ENCODE measurements at regions not wholly inside any gene's neighbourhood (a gene's known extent, or its start where the extent isn't known, plus 50 kb on each side); places are given as distances from the start of the nearest gene placed in this dataset.
A peak's percentile ranks its signal among the peaks of the same experiment; 100 is the strongest.
"Not testable (repeated sequence)": the region's sequence is repeated elsewhere in the genome, so short reads cannot be mapped to it uniquely, and the experiment has no call there.

DNA sequence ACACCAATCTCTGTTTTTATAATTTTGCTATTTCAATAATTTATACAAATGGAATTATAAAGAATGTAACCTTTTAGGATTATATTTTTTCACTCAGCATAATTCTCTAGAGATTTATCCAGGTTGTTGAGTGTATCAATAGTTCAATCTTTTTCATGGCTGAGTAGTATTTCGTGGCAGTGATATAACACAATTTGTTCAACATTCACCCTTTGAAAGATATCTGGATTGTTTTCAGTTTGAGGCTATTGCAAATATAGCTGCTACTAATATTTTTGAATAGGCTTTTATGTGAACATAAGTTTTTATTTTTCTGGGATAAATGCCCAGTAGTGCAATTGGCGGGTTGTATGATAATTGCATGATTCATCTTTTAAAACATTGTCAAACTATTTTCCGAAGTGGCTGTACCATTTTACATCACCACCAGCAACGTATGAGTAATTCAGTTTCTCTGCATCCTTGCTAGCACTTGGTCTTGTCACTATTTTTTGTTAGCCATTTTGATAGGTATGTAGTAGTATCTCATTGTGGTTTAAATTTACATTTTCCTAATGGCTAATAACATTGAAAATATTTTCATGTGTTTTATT lies 55.6 kb upstream of the ABCD3 start:
- no peak for DNase-seq

DNA sequence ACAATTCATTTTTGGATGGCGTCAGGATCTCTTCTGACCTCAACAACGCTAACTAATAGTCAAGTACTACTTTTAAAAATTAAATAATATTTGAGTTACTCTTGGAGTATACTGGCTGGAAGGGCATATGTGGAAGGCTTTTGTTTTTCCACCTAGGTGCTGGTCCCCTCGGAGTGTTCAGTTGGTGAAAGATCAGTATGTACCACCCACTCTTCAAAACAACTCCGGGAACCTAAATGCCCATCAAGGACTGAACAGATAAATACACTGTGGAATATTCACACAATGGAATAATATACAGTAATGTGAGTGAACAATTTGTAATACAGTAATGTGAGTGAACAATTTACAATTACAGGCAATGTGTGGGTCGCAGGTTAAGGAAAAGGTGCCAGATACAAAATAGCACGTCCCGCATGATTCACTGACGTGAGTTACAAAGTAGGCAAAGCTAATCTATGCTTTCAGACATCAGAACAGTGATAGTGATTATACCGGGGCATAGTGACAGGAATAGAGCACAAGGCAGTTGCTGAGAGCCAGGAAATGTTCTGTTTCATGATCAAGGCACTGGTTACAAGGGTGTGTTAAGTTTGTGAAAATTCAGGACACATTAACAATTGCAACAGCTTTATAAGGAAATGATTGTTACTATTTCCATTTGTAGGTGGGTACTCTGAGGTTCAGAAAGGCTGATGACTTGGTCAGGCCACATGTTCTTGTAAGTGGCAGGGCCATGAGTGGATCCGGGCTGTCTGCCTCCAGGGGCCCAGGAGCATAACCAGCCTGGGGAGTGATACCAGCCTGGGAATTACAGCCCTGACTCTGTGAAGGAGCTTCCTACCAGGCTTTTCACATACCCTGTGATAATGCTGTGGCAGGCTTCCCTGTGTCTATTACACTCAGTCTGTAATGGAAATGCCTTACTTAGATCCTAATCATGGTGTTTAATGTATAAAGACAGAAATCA lies 59.3 kb upstream of the ABCD3 start:
- no peak for DNase-seq

DNA sequence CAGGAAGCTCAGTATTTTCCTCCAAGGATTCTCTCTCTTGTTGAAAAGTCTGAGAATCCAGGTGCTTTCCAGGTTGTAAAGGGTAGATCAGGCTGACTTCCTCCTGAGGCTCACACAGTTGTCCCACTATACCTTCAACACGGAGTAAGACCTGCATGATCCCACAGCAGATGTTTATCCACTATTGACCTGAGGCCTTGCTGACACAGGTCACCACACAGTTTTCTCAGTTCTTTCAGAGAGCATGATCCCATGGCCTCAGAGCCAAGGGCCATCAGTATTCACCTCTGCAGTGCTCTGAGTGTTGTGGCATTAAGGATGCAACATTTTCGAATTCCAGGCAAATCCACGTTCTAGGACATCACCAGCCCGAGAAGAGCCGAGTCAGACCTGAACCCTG lies 60.5 kb upstream of the ABCD3 start:
- DNase-seq = no peak

DNA sequence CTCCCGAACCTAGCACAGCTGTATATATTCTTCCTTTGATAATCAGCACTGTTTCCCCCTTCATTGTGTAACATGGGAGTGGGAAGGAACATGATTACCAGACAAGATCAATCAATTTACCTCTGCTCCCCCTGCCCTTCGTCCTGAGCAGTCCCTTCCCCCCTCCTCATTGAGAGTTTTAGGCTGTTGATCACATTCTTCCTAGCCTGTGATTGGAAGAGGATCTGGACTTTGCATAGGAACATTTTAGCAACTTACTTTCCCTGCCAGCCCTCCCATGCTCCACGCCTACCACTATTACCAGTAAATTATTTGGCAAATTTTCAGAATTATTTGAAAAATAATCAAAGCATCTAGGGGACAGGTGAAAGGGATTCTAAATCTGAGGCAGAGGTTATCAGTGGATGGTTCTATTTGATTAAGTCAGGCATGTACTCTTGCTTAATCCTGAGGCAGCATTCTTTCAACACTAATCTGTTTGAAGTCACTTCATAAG lies 62.7 kb upstream of the ABCD3 start:
- DNase-seq = no peak

DNA sequence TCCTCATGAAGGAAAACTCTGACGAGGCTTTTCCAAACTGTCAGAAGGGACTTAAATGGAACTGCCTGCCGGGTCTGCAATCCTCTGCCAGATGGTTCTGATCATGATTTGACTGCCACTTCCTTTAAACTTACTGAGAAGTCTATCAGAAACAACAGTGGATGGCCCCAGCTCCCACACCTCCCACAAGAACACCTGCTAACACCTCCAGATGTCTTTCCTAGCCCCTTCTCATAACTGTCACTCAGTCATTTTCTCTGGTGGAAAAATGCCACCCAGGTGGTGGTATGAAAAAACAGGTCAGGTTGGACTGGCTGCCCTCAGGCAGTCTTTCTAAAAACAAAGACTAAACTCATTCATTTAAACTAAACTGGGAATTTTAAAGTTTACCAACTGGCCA lies 66.7 kb upstream of the ABCD3 start:
- no peak for DNase-seq

DNA sequence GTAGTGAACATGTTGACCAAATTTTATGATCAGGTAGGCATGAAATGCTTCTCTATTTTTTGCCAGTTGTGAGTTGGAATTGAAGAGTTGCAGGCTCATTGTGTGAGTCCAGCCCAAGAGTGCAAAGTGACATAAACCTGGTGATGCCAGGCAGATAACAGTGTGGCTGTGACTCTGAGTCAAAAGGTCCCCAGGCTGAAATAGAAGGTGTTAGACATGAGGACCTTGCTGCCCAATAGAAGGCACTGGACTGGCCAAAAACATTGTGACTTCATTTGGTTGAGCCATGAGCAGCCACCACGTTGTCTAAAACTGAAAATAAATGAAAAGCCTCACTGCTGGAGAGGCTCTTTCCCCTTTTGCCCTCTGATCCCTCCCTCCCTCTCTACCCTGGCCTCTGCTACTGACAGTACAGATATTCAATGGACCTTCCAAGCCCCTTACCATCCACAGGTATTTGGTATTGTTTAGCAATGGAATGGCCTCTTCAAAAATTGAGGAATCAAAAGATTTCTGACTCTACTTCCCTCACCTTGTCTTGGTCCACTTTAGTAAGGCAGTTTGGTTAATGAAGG lies 67.8 kb upstream of the ABCD3 start:
- no peak for DNase-seq

DNA sequence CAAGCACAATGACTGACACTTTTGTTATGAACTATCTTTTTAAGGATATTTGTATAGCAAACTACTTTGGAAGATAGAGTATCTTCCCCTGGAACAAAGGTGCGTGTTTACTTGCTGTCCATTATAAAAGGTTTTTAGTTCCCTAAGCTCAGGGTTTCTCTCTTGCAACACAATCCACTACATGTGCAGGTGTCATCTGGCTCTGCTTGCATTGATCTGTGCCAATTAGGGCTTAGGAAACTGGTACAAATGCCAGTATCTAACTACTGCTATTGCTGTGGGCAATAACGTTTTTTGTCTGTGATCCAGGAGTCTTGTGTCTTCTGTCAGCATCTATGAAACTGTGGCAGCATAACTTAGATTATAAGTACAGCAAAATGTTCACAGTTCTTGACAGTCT lies 68.3 kb upstream of the ABCD3 start:
- DNase-seq = no peak

DNA sequence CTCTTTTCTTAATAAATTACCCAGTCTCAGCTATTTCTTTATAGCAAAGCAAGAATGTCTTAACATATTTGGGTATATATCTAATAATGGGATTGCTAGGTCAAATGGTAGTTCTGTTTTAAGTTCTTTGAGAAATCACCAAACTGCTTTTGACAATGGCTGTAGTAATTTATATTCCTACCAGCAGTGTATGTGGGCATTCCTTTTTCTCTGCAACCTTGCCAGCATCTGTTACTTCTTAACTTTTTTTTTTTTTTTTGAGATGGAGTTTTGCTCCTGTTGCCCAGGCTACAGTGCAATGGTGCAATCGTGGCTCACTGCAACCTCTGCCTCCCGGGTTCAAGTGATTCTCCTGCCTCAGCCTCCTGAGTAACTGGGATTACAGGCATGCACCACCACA lies 69.8 kb upstream of the ABCD3 start:
- not testable (repeated sequence) for DNase-seq

DNA sequence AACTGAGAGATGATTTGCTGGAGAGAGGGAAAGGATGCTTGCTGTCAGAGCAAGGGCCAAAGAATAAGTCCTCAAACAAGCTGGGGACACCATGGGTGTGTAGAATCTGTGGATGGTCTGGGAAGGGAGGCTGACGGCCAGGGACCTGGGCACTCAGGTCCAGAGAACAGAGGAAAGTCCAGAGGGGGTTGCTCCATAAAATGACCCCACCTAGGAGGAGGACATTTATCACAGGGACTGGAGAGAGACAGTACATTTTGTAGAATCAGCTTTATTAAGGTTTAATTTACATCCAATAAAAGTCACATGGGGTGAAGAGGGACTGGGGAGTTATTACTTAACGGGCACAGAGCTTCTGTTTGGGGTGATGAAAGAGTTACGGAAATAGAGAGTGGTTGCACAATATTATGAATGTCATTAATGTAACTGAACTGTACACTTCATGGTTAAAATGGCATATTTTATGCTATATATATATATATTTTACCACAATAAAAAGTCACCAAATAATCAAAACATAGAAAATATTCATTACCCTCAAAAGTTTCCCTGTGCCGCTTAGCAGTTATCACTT lies 73.0 kb upstream of the ABCD3 start:
- DNase-seq = no peak

DNA sequence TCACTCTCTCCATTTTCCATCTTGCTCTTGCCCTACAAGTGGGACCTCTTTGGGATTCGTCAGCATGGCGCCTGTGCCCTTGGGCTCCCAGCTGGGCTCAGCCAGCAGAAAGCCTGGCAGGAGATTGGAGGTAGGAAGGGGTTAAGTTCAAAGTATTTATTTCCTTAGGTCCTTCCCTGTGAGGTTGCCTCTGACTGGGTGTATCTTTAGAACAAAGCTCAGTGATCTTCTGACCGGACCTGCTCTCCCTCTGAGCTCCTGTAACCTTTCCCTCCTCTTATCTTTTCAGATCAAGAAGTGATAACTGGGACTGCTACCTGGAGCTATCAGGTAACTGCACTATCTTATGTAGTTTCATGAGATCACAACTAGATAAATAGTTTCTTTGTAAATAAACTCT lies 75.8 kb upstream of the ABCD3 start:
- DNase-seq = no peak

DNA sequence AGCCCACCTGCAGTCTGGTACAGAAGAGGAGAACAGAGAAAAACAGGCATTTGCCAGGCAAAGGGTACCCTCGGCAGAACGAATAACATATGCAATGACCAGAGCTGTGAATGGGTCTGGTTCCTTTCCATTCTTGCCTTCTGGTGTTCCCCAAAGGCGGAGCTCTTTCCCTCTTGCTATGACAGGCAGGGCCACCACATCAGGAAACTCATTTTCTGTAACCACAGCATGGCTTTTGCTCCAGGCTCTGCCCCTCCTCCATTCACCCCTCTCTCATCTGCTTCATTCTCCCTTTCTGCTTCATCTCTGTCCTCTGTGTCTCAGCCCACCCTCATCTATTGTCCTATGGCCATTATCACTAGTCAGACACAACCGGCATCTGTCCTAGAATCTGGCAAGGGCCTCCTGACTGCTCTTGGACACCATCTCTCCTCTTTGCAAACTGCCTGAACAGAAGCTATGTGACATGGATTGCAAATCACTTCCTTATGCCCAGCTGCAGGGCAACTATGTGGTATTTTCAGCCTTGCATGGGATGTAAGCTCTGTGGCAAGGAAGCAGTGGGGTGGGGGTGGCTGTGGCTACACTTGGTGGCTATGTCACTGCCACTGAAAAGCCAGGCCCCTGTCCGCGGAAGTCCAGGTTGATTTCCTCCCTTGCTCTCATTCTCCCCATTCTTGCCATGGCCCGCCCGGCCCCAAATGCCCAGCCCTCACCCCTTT lies 78.8 kb upstream of the ABCD3 start:
- no peak for DNase-seq

DNA sequence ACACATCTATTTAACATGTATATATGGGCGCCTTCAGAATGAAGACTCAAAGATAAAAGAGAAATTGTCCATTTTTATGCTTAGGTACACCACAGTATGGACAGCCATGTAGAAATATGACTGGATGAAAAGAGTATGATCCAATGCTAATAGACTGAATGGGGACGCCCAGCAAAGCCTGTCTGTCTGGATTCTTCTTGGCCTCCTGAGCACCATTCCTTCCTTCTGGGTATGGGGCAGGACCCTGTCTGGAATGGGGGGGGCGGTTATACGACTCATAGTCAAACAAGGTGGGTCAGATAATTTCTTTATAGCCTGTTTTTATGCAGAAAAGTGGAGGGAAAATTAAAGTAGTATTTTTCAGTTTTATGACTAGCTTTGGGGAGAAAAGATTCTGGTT lies 81.2 kb upstream of the ABCD3 start:
- DNase-seq = no peak

DNA sequence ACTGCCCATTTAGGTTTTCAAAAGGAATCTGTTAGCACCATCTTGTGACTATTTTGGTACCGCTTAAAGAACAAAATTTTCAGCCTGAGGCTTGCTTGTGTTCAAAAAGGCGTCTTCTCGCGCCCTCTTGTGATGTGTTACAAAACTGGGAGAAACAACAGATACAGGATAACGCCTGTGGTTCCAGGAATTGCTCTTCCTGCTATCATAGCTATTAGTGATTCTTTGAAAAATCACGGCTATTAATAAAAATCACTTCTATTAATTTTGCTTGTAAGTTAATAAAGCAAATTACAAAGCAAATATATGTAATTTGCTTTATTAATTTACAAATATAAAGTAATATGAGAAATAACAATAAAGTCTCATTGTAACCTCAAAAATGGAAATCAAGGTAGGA lies 82.2 kb upstream of the ABCD3 start:
- peak; percentile 87 for DNase-seq

DNA sequence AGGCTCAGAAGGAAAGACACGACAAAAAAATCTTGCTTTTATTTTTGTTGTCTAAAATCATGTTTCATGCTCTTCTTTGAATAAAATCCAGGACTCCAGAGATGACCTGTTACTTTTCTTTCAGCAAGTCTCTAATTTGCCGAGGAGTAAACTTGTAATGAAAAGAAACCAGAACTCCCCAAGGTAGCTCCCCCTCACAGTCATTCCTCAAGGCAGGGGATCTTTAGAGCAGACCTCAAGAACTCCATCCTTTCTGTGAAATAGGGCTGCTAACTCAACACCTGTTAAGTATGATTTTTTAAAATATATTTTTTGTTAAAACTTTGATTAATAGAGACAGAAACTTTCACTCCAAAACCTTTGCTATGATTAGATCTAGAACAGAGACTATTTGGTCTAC lies 82.7 kb upstream of the ABCD3 start:
- no peak for DNase-seq

DNA sequence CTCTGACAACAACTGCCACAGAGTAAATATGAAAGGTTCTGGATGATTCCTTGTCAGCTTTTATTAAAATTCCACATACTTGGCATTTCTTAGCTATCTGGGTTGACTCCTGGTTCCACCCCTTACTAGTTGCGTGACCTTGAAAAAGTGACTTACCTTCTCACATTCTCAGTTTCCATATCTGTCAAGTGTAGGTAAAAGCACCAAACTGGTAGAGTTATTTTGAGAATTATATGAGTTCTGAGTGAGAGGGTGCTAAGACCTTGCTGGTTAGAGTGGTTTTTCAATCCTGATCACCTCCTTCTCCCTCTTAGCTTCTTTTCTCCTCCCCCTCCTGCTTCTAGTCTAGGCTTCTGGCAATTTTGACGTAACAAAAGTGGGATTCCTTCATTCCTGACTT lies 83.4 kb upstream of the ABCD3 start:
- no peak for DNase-seq

DNA sequence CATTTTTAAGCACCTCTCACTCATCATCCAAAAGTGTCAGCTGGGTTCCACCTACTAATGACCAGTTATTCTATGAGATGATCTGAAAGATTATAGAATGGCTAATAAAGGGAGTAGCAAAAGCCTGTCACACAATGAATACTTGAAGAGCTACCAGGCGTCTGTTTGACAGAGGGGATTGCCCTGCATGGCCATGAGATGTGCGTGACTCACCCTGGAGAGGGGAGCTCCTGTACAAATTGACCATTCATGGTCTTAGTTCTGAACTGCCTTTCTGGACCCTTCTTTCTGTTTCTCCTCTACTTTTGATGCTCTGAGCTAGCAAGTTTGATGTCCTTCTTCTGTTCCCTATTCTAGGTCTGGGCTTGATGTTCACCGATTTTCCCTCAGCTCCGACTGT lies 85.2 kb upstream of the ABCD3 start:
- DNase-seq = no peak

DNA sequence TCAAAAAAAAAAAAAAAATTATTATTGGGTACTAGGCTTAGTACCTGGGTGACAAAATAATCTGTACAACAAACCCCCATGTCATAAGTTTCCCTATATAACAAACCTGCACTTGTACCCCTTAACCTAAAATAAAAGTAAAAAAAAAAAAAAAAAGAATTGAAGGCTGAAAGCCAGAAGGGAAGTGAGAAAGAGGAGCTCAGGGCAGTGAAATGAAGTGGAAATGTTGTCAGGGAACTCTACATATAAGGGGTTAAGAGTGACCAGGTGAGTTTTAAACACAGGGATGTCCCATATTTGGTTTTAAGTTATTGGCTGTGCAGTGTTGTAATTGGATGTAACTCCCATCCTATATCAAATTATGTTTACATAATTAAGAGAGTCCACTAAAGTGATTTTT lies 85.7 kb upstream of the ABCD3 start:
- DNase-seq = no peak

DNA sequence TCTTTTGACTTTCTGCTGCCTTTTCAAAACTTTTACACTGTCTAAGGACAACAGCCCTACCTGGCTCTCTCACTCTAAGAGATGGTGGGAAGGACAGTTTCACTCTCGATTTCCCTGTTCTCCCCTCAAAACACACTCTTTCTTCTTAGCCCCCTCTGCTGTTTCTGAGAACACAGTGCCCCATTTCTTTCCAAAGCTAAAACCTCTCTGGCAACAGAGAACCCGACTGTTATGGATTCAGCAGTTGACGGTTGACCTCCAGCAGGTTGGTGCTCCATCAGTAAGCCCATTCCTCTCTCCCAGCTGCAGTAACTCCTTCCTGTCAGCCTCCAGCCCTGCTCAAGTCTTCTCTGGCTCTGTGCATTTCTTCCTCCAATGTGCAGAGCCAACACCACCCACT lies 88.2 kb upstream of the ABCD3 start:
- DNase-seq = no peak

DNA sequence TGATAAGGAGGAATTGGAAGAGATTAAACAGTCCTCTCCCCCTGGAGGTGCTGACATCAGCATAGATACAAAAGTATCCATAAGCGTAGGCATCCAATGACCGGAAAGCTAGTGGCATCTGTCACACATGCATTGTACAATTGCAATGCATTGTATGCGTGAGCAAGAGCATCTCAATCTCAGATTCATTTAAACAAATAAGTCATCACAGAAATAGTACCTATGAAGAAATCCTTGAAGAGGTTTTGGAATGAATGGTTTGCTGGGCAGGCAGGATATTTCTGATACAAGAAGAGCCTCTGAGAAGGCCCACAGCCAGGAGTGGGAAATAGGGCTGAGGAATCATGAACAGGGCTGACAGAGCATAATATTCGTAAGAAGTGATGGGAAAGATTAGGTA lies 88.9 kb upstream of the ABCD3 start:
- DNase-seq = no peak

DNA sequence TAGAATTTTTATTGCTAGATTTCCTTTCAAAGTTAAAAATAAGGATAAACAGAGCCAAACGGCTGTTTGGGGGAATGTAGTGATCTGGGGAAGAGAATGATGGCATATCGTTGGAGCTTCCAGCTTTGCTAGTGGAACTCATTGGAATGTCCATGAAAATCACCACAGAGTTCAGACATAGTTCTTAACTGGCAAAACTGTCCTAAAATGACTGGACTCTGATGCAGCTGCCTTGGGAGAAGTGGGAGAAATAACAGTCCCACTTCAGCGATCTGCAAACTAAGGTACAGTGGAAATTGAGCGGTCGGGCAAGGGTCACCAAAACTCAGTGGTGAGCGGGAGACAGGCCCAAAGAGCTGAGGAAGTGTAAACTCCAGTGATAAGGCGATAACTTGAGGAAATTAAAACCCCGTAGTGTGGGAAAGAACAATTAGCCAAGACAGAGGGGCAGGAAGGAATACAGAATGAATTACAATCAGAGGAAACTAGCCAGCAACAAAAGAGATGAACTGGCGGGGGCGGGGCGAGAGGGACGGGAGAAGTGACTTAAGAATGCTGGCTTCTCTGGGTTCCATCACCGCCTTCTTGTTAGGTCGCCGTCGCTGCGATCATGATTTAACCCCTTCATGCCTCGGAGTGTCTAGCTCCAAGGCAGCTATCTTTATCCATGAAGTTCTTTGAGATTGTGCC lies 89.8 kb upstream of the ARHGAP29 start:
- DNase-seq = no peak

DNA sequence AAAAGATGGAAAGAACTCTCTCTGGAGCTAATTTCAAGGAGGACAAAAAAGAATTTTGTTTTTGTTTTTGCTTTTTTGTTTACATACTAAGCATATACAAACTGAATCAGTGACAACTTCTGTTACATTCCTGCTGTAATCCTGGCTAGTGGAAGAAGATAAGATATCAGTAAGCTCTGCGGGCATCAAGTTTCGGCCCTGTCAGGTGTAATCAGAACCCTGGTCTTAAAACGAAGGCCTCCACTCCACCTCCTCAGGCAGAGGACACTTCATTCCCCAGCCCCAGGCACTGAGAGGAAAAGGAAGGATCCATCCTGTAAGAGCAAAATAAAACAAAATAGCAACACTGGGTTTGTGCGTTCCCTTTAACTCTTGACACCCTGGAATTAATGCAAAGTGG lies 88.9 kb upstream of the ARHGAP29 start:
- no peak for DNase-seq

All from left kidney (tissue), 1 donor.